ENCODE measurements at regions not wholly inside any gene's neighbourhood (a gene's known extent, or its start where the extent isn't known, plus 50 kb on each side); places are given as distances from the start of the nearest gene placed in this dataset.

GRCh38 chr19:31548941-31549340, 199.7 kb upstream of the TSHZ3 start:
- H4K20me1 ChIP-seq (replicated peaks in 1 of 2; ENCODE audit: control insufficient read depth in 1 of 2, insufficient read depth in 2 of 2, low read length in 2 of 2), result no peaks in the 10 kb centered on the region
- no peak overlapping the region for H3K14ac ChIP-seq (ENCODE audit: insufficient read length)
- no peak overlapping the region for H3K4me3 ChIP-seq (ENCODE audit: extremely low read depth in 1 of 4, insufficient read depth in 2 of 4, low read depth in 3 of 4, low read length in 4 of 4)
- no peak overlapping the region for H2AFZ ChIP-seq (ENCODE audit: low read length)
- H3K56ac ChIP-seq (replicated peaks; ENCODE audit: insufficient read length, low read depth, low read length), result no peak overlapping the region
- H3K23ac ChIP-seq (ENCODE audit: insufficient read length), result no peak overlapping the region
- H3K23me2 ChIP-seq (ENCODE audit: low read depth, low read length), result peaks cover 3% of the 10 kb centered on the region; the same call in 1 of the 2 replicates
- H4K91ac ChIP-seq (replicated peaks; ENCODE audit: insufficient read length, low read length), result no peak overlapping the region
- peak; percentile 88 for FAIRE-seq
- no peak overlapping the region for H3K27ac ChIP-seq (ENCODE audit: low read depth, low read length)
- no peak overlapping the region for H3K4me2 ChIP-seq (ENCODE audit: insufficient read depth in 1 of 2, low read depth in 2 of 2, low read length in 2 of 2)
- no peak overlapping the region for H3K9ac ChIP-seq (replicated peaks in 1 of 4; ENCODE audit: extremely low read depth in 1 of 4, low read depth in 3 of 4, low read length in 3 of 4)
- H2BK15ac ChIP-seq (ENCODE audit: low read length), result no peak overlapping the region
- H3K4me1 ChIP-seq (replicated peaks in 1 of 4; ENCODE audit: control insufficient read depth in 3 of 4, insufficient read depth in 4 of 4, low read length in 3 of 4), result peaks cover 0 to 2% (median 0%) of the 10 kb centered on the region in 4 experiments; a peak in 1 of 7 replicates
- no peak overlapping the region for H2BK120ac ChIP-seq (replicated peaks; ENCODE audit: low read depth, low read length)
- H2AK5ac ChIP-seq (ENCODE audit: low read depth, low read length), result no peak overlapping the region
- H3K27me3 ChIP-seq (replicated peaks in 1 of 4; ENCODE audit: control insufficient read depth in 3 of 4, extremely low read depth in 1 of 4, insufficient read depth in 3 of 4, low read length in 3 of 4), result no peaks in the 10 kb centered on the region
- peak overlapping the region; percentile 62; the same call in 1 of the 2 replicates for H2BK20ac ChIP-seq (ENCODE audit: low read length)
- no peak for DNase-seq (ENCODE audit: low read depth in 1 of 2, low spot score in 2 of 2)
- no peak overlapping the region for H4K8ac ChIP-seq (ENCODE audit: extremely low read depth, insufficient read depth, low read length)
- ChIA-PET CTCF (ENCODE audit: partially characterized antibody) (interaction anchor here (0.6 to 2.0 kb wide), 19 partner anchors 11 to 515 kb away, joined by 3 to 7 read pairs (median 3); no protein-coding TSS in a partner anchor), POLR2A (ENCODE audit: partially characterized antibody) (interaction anchor here (1.1 kb wide), 1 partner anchor 130 kb away, joined by 5 read pairs; no protein-coding TSS in a partner anchor)
- WGBS, 2 experiments (ENCODE audit: extremely low coverage in 1 of 2, insufficient coverage in 1 of 2, insufficient read length in 1 of 2, insufficient replicate concordance in 2 of 2, low coverage in 1 of 2, low lambda C conversion rate in 2 of 2, missing lambda C conversion rate in 1 of 2), result 91% methylated on average over 4 of the region's 4 CpGs; no CpG with 5 or more reads in 1 of the 2 experiments
- no peaks in the 10 kb centered on the region for H3K79me2 ChIP-seq (ENCODE audit: control insufficient read depth in 1 of 2, insufficient read depth in 2 of 2, low read length in 2 of 2)
- no peaks in the 10 kb centered on the region for H3K79me1 ChIP-seq (ENCODE audit: low read depth, low read length)
- TF ChIP-seq TAF1 (IDR thresholded peaks at IDR 0.05; ENCODE audit: low read depth, low read length) (no peak), BCL11A (IDR thresholded peaks at IDR 0.05; ENCODE audit: low read depth in 2 of 2, low read length in 2 of 2) (no peak), RAD21 (IDR thresholded peaks at IDR 0.05 in 1 of 2, conservative IDR thresholded peaks at IDR 0.05 in 1 of 2; ENCODE audit: low read depth in 2 of 2, low read length in 2 of 2) (peak; percentile 56 to 69), RNF2 (IDR thresholded peaks at IDR 0.05; ENCODE audit: borderline replicate concordance, low read depth, low read length, missing control alignments, poor library complexity, severe bottlenecking) (no peak), RBBP5 (IDR thresholded peaks at IDR 0.05; ENCODE audit: borderline replicate concordance, low read depth, low read length) (no peak), EZH2 (IDR thresholded peaks at IDR 0.05; ENCODE audit: low read depth, low read length, severe bottlenecking) (no peak), MAFK (IDR thresholded peaks at IDR 0.05; ENCODE audit: low read depth, low read length) (no peak), TBP (IDR thresholded peaks at IDR 0.05; ENCODE audit: low read depth, low read length) (no peak)
- TF ChIP-seq, protein P1, sequence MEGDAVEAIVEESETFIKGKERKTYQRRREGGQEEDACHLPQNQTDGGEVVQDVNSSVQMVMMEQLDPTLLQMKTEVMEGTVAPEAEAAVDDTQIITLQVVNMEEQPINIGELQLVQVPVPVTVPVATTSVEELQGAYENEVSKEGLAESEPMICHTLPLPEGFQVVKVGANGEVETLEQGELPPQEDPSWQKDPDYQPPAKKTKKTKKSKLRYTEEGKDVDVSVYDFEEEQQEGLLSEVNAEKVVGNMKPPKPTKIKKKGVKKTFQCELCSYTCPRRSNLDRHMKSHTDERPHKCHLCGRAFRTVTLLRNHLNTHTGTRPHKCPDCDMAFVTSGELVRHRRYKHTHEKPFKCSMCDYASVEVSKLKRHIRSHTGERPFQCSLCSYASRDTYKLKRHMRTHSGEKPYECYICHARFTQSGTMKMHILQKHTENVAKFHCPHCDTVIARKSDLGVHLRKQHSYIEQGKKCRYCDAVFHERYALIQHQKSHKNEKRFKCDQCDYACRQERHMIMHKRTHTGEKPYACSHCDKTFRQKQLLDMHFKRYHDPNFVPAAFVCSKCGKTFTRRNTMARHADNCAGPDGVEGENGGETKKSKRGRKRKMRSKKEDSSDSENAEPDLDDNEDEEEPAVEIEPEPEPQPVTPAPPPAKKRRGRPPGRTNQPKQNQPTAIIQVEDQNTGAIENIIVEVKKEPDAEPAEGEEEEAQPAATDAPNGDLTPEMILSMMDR (IDR thresholded peaks at IDR 0.05; ENCODE audit: control extremely low read depth in 1 of 3, insufficient read depth in 1 of 3, low read depth in 1 of 3, low read length in 3 of 3), result peak; percentile 52 to 71 (median 68)
- H3K18ac ChIP-seq (ENCODE audit: extremely low read depth, low read length), result no peak overlapping the region
- H2BK5ac ChIP-seq (ENCODE audit: low read depth, low read length), result no peak overlapping the region
- H3K9me3 ChIP-seq (ENCODE audit: insufficient read depth in 2 of 2, low read depth in 1 of 2, low read length in 1 of 2), result no peaks in the 10 kb centered on the region
- no peak overlapping the region for H4K5ac ChIP-seq (ENCODE audit: insufficient read length, low read depth, low read length)
- no peaks in the 10 kb centered on the region for H3K36me3 ChIP-seq (ENCODE audit: control insufficient read depth in 2 of 4, insufficient read depth in 4 of 4, low read length in 3 of 4)
- 0 out of 2 replicates have a peak overlapping the region, but pooled peaks have one; percentile 31 for H2BK12ac ChIP-seq (ENCODE audit: low read depth, low read length)
- no peak overlapping the region for H3K4ac ChIP-seq (replicated peaks; ENCODE audit: insufficient read length, low read depth, low read length)
